HUDEP-2 (cell line): ENCODE measurements at regions not wholly inside any gene's neighbourhood (a gene's known extent, or its start where the extent isn't known, plus 50 kb on each side); places are given as distances from the start of the nearest gene placed in this dataset.
"Not testable (repeated sequence)": the region's sequence is repeated elsewhere in the genome, so short reads cannot be mapped to it uniquely, and the experiment has no call there.

ENCODE experiments used
- DNase-seq, 76 experiments: peaks; one replicate each; lab custom pipeline; 2025; ENCODE audit not compliant: unreplicated experiment in 76 of 76; lab: John Stamatoyannopoulos, UW

DNA sequence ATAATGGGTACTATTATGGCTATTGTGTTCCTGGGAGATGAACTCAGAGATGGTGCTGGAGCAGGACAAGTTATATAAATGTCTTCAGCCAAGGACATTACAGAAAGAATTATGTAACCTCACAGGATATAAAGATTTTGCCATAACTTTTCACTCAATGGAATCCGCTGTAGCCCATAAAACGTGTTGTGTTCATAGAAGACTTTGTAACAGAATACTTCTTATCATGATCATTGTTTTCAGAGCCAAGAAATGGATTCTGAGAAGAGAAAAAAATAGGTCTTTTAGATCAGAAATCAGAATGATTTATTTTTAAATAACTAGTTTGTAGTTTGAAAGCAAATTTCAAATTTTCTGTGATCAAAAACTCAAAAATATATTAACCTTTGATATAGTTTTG, 441.0 kb upstream of the TENM3 start:
- no peak for DNase-seq

DNA sequence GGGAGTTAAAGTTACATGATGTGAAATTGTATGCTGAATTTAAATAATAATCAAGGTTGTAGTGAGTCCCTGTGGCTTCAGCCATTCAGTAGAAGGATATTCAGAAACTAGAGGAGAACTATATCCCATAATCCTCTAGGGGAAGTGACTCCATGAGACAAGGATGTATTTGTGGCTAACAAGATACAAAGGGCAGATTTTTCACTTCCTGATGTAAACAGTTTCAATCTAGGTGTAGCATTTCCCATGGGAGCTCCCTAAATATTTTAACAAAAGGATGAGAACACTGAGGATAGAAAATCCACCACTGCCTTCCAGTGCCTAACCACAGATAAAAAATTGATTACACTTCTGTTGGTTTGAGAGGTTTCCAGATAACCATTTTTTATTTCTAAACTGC, 435.4 kb upstream of the TENM3 start:
- DNase-seq = no peak

DNA sequence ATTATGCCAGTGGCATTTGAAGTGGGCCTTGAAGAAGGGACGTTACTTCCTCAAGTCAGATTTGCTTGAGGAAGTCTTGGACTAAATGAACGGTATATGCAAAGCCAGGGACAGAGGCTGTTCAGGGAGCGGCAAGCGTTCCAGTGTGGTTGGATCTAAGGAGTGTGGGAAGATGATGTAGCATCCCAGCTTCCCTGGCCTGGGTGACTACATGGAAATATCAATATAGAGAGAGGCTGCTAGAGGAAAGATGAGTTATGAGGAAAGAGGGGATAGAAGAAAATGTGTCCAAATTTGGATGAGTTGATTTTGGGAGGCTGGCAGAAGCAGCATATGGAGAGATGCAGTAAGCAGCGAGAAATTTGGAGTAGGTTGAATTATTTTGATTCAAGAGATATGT, 432.5 kb upstream of the TENM3 start:
- DNase-seq = no peak

DNA sequence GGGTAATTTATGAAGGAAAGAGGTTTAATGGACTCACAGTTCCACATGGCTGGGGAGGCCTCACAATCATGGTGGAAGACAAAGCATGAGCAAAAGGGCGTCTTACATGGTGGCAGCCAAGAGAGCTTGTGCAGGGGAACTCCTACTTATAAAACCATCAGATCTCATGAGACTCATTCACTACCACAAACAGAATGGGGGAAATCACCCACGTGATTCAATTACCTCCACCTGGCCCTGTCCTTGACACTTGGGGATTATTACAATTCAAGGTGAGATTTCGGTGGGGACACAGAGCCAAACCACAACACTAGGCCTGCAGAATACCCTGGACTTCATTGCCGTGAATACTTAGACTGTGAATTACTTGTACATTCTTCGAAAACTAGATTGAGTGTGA, 431.7 kb upstream of the TENM3 start:
- DNase-seq = not testable (repeated sequence)

DNA sequence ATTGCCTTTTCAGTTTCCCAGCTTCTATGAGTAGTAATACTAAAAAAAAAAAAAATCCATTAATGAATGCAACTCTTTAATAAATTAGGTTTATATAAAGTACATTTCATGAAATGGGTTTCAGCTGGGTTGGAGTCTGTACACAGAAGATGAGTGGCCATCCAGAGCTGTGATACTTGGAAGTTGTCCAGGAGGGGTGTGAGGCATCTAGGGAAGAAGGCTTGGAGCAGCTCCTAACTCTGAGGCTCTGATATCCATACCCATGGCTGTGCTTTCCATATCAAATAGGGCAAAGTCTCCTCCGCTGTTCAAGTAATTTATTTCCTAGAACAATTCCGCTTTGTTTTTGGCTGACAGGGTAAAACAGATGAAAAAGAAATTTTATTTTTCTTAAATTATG, 423.3 kb upstream of the TENM3 start:
- DNase-seq = no peak

DNA sequence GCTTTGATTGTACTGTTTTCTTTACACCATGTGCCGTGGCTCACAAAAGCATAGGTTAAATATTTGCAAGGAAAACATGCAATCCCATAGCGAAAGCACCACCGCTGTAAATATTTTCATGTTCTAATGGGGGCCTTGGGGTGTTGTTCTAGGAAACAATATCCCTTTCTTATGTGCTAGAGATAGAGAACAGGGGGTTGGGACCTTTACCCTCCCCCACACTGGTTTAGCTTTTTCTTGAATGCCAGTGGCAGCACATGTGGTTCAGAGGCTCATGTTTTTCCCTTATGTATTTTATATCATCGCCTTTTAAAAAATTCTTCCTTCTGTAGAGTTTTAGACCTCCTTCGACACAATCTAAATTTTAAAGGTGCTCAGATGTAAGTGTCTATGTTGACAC, 422.6 kb upstream of the TENM3 start:
- no peak for DNase-seq

DNA sequence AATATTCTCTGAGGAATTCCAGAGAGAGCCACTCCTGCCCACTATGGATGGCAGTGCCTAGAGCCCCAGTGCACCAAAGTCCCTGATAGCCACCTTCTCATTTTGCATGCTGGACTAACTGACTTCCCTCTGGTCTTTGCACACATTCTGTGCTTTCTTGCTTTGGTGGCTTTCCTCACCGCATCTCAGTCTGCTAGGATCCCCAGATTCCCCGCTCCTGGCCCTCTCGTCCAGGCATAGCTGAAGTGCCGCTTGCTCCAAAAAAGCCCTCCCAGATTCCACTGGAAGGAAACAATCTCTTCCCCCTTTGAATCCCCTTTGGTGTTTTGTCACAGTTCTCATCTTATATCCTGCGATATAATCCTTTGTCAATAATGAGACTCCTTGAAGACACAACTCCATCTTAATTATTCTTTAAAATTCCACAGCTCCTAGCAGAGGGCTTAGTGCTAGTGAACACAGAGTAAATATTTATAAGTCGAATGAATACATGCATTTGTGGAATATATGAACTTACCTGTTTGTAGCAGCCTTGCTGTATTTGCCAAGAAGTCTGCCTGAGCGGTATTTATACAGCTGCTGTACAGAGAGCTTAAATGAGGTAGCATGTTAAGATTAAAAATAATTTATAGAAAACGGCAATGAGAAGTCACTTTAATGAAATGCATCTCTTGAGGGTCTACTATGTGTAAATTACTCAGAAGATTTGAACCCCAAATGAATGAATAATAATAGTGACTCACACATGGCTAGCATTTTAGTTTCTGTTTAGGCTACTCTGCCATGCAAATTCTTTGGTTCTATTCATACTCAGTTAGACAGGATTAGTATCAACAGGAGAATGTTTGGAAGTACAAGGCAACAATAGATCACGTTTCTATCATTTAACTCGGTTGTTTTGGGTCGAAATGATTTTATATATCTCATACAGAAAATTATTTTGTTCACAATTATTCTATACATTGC, 421.9 kb upstream of the TENM3 start:
- no peak for DNase-seq

DNA sequence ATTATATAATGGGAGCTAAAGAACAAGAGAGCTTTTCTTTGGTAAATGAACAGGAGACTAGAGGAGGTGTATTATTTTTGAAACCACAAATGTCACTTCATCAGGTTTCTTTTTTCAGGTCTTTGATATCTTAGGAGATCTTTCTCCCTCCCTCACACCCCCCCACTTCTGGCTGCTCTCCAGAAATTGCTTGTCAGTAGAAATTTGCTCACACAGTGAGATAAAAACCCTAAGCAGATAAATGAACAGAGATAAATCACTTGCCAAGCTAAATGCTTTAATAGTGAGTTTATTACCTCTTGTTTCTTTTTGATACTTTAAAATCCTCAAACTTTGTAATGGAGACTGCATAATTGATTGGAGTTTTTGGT, 421.2 kb upstream of the TENM3 start:
- no peak for DNase-seq

DNA sequence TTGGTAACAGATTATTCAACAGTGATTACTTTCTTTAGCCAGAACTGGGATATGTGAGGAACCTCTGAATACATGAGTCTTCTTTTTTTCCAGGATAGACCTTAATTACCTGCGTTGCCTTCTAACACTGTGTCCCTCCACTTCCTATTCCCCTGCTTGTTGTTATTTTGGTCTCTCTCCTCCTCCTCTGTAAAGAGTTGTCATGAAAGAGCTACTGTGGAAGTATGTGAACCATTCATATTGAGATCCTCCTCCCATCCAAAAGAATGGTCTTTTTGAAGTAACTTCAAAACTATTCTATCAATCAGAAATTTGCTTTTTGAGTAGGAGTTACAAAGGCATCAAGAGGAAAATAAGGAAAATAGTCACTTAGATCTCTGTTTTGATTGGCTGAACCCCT, 420.0 kb upstream of the TENM3 start:
- DNase-seq = no peak

DNA sequence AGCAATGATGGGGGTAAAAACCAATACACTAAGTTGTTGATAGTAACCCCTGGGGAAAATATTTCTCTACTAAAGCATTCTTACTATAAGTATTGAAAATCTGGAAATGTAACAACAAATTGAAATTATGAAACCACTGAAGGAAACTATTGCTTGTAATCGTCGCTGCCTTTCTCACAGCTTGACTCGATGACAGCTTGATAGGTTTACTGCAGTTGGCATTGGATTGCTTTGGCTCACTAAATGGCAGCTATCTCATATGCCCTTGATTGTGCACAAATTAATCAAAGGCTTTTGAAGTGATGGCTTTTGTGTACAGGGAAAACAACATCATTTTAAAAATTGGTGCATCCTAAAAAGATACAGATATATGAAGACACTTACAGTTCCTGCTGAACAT, 419.6 kb upstream of the TENM3 start:
- no peak for DNase-seq

DNA sequence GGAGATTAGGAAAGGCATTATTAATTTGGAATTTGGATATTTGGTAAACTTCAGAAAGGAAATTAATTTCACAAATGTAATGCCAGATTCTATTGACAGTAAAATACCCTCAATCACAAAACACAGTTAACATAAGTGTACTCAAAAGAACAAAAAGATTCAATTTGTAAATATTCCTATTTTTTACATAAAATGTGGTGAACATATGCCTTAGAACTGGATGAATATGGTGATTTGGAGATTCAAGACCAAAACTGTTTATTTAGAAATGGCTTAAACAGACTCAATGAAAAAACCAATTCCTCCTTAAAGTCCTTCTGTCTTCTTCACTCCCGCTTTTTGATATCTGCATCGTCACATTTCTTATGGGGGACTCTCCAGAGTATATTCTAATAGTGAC, 417.6 kb upstream of the TENM3 start:
- no peak for DNase-seq

DNA sequence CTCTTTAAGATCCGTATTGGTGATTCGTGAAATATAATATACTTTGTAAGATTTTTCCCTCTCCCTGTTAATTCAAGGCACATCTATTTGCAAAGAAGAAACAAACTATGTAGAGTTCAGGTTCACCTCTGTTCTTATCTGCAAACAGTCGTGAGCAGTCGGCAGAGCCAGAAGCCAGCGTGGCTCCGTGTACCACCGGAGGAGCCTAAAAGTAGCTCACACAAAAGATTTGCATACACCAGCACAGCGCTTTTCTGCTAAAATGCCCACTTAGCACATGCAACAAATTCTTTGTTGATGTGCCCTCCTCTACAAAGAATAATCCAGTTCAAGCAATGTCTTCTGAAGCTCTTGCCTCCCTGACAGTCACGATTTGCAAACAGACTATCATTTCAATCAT, 416.0 kb upstream of the TENM3 start:
- no peak for DNase-seq

DNA sequence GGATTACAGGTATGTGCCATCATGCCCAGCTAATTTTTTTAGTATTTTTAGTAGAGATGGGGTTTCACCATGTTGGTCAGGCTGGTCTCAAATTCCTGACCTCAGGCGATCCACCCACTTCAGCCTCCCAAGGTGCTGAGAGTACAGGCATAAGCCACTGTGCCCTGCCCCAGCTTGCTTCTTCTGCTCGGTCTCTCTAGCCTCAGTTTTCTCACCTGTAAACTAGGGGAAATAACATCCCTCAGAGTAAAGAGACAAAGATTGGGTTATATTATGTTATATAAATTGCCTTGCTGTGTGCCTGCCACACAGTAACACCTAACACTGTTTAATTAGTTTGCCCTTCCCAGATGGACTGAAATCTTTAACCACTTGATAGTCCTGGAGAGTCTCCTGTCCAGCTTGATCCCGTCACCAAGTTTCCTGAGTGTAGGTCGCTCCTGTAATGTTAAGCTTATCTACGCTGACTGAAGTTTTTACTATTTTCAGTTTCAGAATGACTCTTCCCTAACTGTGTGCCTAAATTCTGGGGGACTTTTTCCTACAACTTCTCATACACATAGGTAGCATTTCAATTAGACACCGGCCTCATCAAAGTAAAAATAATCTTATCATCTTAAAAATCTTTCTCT, 412.7 kb upstream of the TENM3 start:
- no peak for DNase-seq

DNA sequence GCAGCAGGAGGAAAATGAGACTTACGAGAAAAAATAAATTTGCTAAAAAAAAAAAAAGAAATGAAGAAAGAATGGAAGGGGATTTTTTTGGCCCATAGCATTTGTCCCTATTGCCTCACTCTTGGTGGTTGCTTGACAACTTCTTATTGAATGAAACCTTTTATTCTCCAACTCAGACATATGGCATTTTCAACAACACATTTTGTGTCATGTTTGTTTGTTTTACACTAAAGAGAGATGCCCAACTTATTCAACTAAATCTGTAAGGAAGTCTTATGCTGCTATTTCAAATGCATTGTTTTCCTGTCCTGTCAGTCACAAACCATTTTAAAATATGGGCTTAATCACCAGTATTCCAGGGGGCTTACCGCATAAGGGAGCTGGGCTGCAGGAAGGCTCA, 409.1 kb upstream of the TENM3 start:
- no peak for DNase-seq

DNA sequence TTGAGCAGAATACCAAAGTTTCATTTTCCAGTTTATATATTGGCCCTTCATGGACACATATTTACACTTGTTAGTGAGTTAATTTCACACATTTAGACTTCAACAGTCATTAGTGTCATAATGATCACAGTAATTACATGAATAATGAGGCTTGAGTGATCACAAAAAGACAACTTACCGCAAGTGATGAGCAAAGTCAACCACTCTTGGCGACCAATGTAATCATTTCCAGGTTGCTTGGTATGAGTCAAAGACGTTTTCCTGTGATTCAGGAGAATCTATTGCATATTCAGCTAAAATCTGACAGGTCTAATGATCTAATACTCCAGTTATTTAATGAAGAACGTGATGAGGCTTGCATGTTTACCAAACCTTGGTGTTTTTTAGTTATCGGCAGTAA, 407.9 kb upstream of the TENM3 start:
- no peak for DNase-seq

DNA sequence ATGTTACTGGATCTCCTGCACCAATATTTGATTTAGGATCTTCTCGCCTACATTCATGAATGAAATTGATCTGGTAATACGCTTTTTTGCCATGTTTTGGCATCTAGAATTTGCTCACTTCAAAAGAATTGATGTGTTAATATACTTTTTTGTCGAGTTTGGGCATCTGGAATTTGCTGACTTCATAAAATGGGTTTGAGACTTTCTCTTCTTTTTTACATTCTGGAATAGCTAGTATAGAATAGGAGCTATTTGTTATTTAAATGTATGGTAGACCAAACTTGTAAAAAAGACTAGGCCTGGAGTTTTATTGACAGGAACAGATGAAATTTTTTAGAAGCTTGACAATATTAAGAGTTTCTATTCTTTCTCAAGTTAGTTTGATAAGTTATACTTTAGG, 404.9 kb upstream of the TENM3 start:
- DNase-seq = no peak

DNA sequence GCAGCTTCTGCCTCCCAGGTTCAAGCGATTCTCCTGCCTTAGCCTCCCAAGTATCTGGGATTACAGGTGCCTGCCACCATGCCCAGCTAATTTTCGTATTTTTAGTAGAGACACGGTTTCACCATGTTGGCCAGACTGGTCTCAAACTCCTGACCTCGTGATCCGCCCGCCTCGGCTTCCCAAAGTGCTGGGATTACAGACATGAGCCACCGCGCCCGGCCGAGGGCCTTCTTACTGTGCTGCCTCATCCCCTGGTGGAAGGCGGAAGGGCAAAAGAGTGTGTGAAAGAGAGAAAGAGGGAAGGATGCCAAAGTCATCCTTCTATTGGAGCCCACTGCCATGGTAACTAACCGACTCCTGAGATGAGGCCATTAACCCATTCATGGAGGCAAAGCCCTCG, 399.4 kb upstream of the TENM3 start:
- not testable (repeated sequence) for DNase-seq

DNA sequence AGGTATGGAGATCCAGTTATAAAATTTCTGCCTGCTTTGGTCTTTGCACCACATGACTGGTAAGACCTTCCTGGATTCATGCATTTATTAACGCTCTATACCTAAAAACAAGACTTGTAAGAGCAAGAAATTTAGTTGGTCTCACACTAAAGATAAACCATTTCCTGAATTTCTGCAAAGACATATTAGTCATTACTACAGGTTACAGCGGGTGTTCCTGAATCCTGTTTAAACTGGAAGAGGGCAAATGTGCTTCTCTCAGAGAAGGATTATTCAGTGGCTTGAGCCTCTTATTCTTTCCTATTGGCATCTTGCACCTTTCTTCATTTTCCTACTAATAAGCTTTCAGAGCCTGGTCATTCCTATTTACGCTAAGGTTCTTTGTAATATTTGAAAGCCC, 397.6 kb upstream of the TENM3 start:
- DNase-seq = no peak

DNA sequence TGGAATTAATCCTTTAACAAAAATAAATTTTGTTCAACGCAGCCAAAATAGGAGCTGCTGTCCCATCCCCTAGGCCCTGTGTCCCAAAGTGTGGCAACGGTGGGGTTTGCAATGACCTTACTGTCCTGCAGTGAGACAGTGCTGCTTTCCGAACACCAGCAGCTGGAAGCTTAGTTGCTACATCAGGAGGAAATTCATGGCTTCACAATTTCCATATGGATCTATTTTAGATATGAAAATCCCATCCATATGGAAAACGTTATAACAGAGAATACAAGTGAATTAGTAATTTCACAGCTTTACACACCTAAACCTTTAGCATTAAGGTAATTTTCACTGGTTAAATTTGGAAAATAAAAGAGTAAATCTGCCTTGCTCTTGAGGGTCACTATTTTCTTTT, 396.3 kb upstream of the TENM3 start:
- no peak for DNase-seq

DNA sequence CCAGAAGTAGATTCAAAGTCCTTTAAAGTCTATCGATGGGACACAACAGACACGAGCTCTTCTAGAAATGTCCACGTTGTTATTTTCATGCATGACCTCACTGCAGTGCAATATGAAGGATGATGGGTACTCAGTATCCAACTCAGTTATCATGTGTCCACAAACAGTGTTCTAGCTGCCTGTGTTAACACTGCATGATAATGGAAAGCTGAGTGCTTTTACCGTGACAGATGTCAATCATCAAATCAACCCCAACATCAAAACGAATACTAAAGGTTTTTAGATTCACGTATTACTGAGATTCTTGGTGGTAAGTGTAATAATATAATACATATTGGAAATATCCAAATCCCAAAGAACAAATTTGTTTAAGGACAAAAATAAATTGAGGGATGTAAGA, 394.8 kb upstream of the TENM3 start:
- no peak for DNase-seq

DNA sequence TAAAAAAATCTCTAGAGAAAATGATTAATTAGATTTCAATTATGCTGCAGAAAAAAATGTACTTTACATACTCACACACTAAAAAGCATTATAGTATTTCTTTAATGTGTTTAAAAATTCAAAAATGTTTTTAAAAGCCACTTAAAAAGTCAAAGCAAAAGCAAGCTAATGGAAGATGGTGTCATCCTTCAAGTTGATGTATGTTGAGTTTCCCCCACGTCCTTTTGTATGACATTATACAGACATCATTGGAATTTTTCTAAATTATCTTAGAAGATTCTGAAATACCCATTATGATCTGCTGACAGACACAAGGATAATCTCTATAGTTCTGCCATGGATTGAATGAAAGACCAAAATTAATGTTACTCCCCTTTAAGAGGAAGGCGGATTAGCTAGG, 393.7 kb upstream of the TENM3 start:
- DNase-seq = no peak

DNA sequence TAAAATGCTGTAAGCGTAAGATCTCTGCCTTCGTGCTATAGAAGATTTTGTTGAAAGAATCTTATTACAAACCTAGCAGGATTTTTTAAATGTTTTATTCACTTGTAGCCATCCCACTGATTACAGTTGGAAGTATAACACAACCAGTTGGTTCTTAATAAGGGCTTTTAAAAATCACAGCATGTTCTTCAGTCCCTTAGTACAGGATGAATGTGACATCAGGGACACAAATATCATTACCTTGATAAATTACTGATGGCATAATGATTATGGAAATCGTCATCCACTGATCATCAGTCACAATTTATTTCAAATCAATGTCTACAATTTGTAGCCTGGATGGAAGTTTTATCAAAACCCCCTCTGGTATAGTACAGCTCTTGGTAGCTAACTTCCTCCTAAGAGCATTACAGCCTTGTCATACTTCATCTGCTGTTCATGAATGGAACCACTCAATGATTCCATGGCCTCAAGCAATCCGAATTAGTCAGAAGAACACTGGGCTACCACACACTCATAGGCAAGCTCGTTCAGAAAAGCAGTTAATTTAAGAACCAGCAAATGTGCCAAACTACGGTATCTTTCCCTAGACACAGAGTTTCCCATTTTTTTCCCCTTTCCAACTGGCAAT, 389.2 kb upstream of the TENM3 start:
- DNase-seq = no peak
